Lung (tissue), 11 donors: ENCODE measurements at regions not wholly inside any gene's neighbourhood (a gene's known extent, or its start where the extent isn't known, plus 50 kb on each side); places are given as distances from the start of the nearest gene placed in this dataset.

ENCODE experiments used
- ATAC-seq: fragments of 200-7000 bp; cut with Tn5 transposase; one replicate; pipeline ENCODE4 v1.9.1; 2020; ENCODE audit warnings: moderate number of reproducible peaks; ENCODE audit not compliant: insufficient read depth, low FRiP score
- DNase-seq, 3 donors: peaks; one replicate each; pipeline ENCODE4 v3.0.0-alpha.2; 2013 to 2017
- H3K27ac ChIP-seq, 2 donors: one replicate each; pipeline ENCODE4 v1.5.1; 2013; ENCODE audit warnings: mild to moderate bottlenecking in 2 of 2, moderate library complexity in 2 of 2, control low read depth in 1 of 2, inconsistent platforms in 1 of 2, low read depth in 1 of 2, low read length in 1 of 2
- H3K27me3 ChIP-seq, 3 donors: one replicate each; pipeline ENCODE4 v1.5.1; 2013; ENCODE audit warnings: low read length in 2 of 3; ENCODE audit not compliant: control insufficient read depth in 3 of 3, insufficient read depth in 3 of 3
- H3K36me3 ChIP-seq, 4 donors: one replicate each; pipeline ENCODE4 v1.5.1; 2013; ENCODE audit warnings: low read length in 4 of 4, mild to moderate bottlenecking in 1 of 4, moderate library complexity in 1 of 4; ENCODE audit not compliant: control insufficient read depth in 4 of 4, insufficient read depth in 4 of 4
- H3K4me1 ChIP-seq, 5 donors: one replicate each; pipeline ENCODE4 v1.5.1; 2013; ENCODE audit warnings: low read length in 5 of 5, mild to moderate bottlenecking in 2 of 5, moderate library complexity in 1 of 5; ENCODE audit not compliant: control insufficient read depth in 5 of 5, insufficient read depth in 5 of 5
- H3K4me3 ChIP-seq: one replicate; pipeline ENCODE4 v1.5.1; 2013; ENCODE audit warnings: mild to moderate bottlenecking, control low read depth, moderate library complexity
- H3K9ac ChIP-seq, 2 donors: one replicate each; pipeline ENCODE4 v1.5.1; 2013; ENCODE audit warnings: low read length in 2 of 2, control low read depth in 1 of 2; ENCODE audit not compliant: insufficient read depth in 1 of 2
- H3K9me3 ChIP-seq, 4 donors: one replicate each; pipeline ENCODE4 v1.5.1; 2013; ENCODE audit warnings: low read length in 3 of 4, mild to moderate bottlenecking in 1 of 4, moderate library complexity in 1 of 4; ENCODE audit not compliant: control insufficient read depth in 4 of 4, insufficient read depth in 3 of 4
- WGBS, 2 donors: extraction: QIAGEN DNeasy Blood & Tissue Kit; methylation state at CpG; one replicate each; pipeline ENCODE4 v1.1.7; 2013; 5-methylcytosine and 5-hydroxymethylcytosine counted together
- TF ChIP-seq, protein P1 (sequence below): IDR thresholded peaks from 2 replicates; pipeline ENCODE4 v1.5.1; 2012; ENCODE audit warnings: mild to moderate bottlenecking; ENCODE audit errors: control extremely low read depth, extremely low read depth
- donor health status: control.
- donor health status: control.
- donor health status: Bipolar disorder and iron deficiency.
- donor health status: healthy.
- donor health status: DM: yes; HTN: yes; CAD: no.

DNA sequence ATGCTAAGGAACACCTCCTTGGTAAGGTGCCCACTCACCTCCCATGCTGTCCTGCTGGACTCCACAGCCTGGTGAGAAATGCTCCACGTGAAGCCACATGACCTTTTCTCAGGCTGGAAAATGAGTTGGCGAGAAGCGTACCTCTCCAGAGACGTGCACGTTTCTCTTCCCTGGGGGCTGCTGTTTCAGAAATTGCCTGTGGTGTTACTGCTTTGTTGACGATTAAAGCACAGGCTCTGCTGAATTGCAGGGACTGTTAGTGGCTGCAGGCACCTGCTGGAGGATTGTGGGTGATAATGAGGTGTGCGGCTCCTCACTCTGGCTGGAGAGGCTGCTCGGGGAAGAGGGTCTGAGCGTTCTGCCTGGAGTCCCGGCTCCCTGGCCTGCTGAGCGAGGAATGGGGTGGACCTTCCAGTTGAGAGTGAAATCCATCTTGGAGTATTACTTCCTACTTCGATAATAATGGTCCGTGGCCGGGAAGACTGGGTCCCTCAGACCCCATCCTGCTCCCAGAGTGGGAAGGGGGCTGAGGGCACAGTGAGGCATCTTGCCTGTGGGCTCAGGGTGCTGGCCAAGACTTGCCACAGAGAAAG is 199.3 kb upstream of the HDAC4 start:
- no peak for ATAC-seq
- WGBS, 2 donors: 89 to 93% methylated on average over 14 of the region's 14 CpGs
- TF ChIP-seq, protein P1, sequence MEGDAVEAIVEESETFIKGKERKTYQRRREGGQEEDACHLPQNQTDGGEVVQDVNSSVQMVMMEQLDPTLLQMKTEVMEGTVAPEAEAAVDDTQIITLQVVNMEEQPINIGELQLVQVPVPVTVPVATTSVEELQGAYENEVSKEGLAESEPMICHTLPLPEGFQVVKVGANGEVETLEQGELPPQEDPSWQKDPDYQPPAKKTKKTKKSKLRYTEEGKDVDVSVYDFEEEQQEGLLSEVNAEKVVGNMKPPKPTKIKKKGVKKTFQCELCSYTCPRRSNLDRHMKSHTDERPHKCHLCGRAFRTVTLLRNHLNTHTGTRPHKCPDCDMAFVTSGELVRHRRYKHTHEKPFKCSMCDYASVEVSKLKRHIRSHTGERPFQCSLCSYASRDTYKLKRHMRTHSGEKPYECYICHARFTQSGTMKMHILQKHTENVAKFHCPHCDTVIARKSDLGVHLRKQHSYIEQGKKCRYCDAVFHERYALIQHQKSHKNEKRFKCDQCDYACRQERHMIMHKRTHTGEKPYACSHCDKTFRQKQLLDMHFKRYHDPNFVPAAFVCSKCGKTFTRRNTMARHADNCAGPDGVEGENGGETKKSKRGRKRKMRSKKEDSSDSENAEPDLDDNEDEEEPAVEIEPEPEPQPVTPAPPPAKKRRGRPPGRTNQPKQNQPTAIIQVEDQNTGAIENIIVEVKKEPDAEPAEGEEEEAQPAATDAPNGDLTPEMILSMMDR: no peak
- Histone ChIP-seq H3K36me3 (no peaks in the 10 kb centered on the region), H3K9ac (no peak overlapping the region), H3K27me3 (no peaks in the 10 kb centered on the region), H3K4me1 (no peaks in the 10 kb centered on the region), H3K9me3 (peaks cover 0 to 9% (median 0%) of the 10 kb centered on the region in 4 donors), H3K4me3 (no peak overlapping the region), H3K27ac (no peak overlapping the region)
- peak in 1 of 3 donors; percentile 9 for DNase-seq

DNA sequence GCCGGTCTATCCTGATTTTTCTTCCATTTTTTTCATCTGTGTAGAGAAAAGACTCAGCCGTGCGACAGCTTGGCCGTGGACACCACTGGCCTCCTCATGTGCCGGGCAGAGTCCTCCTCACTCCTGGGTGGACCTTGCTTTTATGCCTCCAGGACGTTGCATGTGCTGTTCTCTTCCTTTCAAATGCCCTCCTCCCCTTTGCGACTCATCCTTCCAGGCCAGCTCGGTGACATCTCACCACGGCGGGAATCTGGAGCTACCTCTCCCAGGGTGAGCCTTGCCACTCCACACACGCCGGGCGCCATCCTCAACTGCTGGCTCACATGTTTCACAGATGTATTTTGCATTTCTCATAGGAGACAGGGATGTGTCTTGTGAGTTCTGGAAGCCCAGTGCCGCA is 198.5 kb upstream of the HDAC4 start:
- Histone ChIP-seq H3K4me1 (no peaks in the 10 kb centered on the region), H3K9ac (no peak overlapping the region), H3K27me3 (no peaks in the 10 kb centered on the region), H3K9me3 (peaks cover 0 to 9% (median 0%) of the 10 kb centered on the region in 4 donors), H3K27ac (no peak overlapping the region), H3K4me3 (no peak overlapping the region), H3K36me3 (no peaks in the 10 kb centered on the region)
- TF ChIP-seq, protein P1: no peak
- DNase-seq (peak in 1 of 3 donors; percentile 9), ATAC-seq (no peak)
- 88 to 92% methylated on average over 14 of the region's 14 CpGs for WGBS, 2 donors

DNA sequence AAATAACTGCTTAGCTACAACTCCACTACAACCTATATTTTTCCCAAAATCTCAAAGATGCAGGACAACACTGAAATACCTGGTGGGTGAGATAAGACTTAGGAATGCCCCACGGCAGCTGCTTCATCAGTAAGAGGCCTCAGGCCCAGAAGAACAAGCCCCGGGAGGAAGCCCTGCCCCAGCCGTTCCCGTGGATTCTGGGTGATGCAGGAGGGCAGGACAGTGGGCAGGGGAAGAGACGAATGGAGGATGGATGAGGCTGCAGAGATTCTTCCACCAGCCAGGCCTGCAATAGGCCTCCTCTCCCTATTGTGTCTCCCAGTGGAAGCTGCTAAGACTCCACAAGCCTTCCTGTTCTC is 197.9 kb upstream of the HDAC4 start:
- H3K27ac ChIP-seq: no peak overlapping the region
- H3K4me3 ChIP-seq: no peak overlapping the region
- TF ChIP-seq, protein P1: no peak
- DNase-seq (no peak), ATAC-seq (no peak)
- WGBS, 2 donors: 72 to 78% methylated on average over 5 of the region's 5 CpGs
- H3K4me1 ChIP-seq: no peaks in the 10 kb centered on the region
- no peaks in the 10 kb centered on the region for H3K36me3 ChIP-seq
- peaks cover 0 to 5% (median 0%) of the 10 kb centered on the region in 4 donors for H3K9me3 ChIP-seq
- no peak overlapping the region for H3K9ac ChIP-seq
- no peaks in the 10 kb centered on the region for H3K27me3 ChIP-seq
